B cell (primary cell): ENCODE measurements at regions not wholly inside any gene's neighbourhood (a gene's known extent, or its start where the extent isn't known, plus 50 kb on each side); places are given as distances from the start of the nearest gene placed in this dataset.
A peak's percentile ranks its signal among the peaks of the same experiment; 100 is the strongest.

Source experiments
- ATAC-seq: fragments of 200-7000 bp; cut with Tn5 transposase; one replicate; pipeline ENCODE4 v1.10.0; 2021; ENCODE audit warnings: low read depth, mild to moderate bottlenecking, moderate number of reproducible peaks, moderate library complexity
- CTCF ChIA-PET: fragments of 350-600 bp; sonication (Branson Sonifier 250); formaldehyde crosslinking; loops from one replicate; lab custom pipeline; 2021; ENCODE audit warnings: antibody characterized with exemption, inconsistent platforms; lab: Charles Lee
- POLR2A ChIA-PET: fragments of 350-600 bp; sonication (Branson Sonifier 250); formaldehyde crosslinking; loops from one replicate; lab custom pipeline; 2021; ENCODE audit warnings: antibody characterized with exemption; lab: Charles Lee
- DNase-seq: peaks from one replicate; pipeline ENCODE4 v3.0.0; 2013
- H2AFZ ChIP-seq: 2 replicates; pipeline ENCODE4 v1.6.1; 2012; ENCODE audit warnings: mild to moderate bottlenecking, low read depth, low read length; ENCODE audit not compliant: insufficient read depth, poor library complexity, severe bottlenecking
- H3K27ac ChIP-seq, 2 donors: 1 replicate in 1 of 2; 2 replicates in 1 of 2; pipeline ENCODE4 v1.5.1; 2012 to 2013; ENCODE audit warnings: low read length in 2 of 2, mild to moderate bottlenecking in 2 of 2, moderate library complexity in 1 of 2
- H3K27me3 ChIP-seq, 4 experiments: fragments of 200-600 bp in 1 of 4; sonication (generic) in 1 of 4; replicated peaks in 1 of 4; 1 replicate in 2 of 4; 2 replicates in 2 of 4; pipeline versions ENCODE4 v1.6.1 to v1.7.0; 2013 to 2016; ENCODE audit warnings: low read length in 3 of 4, mild to moderate bottlenecking in 2 of 4, mixed read lengths in 1 of 4, moderate library complexity in 1 of 4; ENCODE audit not compliant: insufficient read depth in 4 of 4, control insufficient read depth in 3 of 4; ENCODE audit errors: control extremely low read depth in 1 of 4
- H3K36me3 ChIP-seq, 2 experiments: replicated peaks in 1 of 2; 1 replicate in 1 of 2; 2 replicates in 1 of 2; pipeline versions ENCODE4 v1.6.1 to v1.7.1; 2013; ENCODE audit warnings: low read length in 1 of 2; ENCODE audit not compliant: insufficient read depth in 2 of 2, control insufficient read depth in 1 of 2; ENCODE audit errors: control extremely low read depth in 1 of 2, extremely low read depth in 1 of 2
- H3K4me1 ChIP-seq, 2 donors: fragments of 200-600 bp in 1 of 2; sonication (generic) in 1 of 2; 1 replicate in 1 of 2; 2 replicates in 1 of 2; pipeline versions ENCODE4 v1.5.1 to v1.6.1; 2013 to 2017; ENCODE audit warnings: low read length in 2 of 2; ENCODE audit not compliant: control insufficient read depth in 2 of 2, insufficient read depth in 2 of 2
- H3K4me2 ChIP-seq: replicated peaks from 2 replicates; pipeline ENCODE3; 2012; ENCODE audit warnings: mild to moderate bottlenecking, low read depth, low read length; ENCODE audit not compliant: poor library complexity, severe bottlenecking
- H3K4me3 ChIP-seq, 5 experiments: fragments of 200-600 bp in 1 of 5; sonication (generic) in 1 of 5; 1 replicate in 3 of 5; 2 replicates in 2 of 5; pipeline versions ENCODE4 v1.5.1 to v1.7.0; 2011 to 2016; ENCODE audit warnings: low read length in 4 of 5, mild to moderate bottlenecking in 4 of 5, low read depth in 2 of 5, control low read depth in 1 of 5, moderate library complexity in 1 of 5; ENCODE audit not compliant: insufficient read depth in 1 of 5; ENCODE audit errors: control extremely low read depth in 1 of 5, extremely low read depth in 1 of 5
- H3K79me2 ChIP-seq: fragments of 200-600 bp; sonication (generic); one replicate; pipeline ENCODE4 v1.6.0; 2016; ENCODE audit warnings: low read length; ENCODE audit not compliant: control insufficient read depth, insufficient read depth
- H3K9ac ChIP-seq: fragments of 200-600 bp; sonication (generic); 2 replicates; pipeline ENCODE4 v1.6.1; 2017; ENCODE audit warnings: mild to moderate bottlenecking, low read length, moderate library complexity
- H3K9me3 ChIP-seq, 3 donors: one replicate each; pipeline versions ENCODE4 v1.6.1 to v1.7.1; 2013; ENCODE audit warnings: low read length in 2 of 3; ENCODE audit not compliant: control insufficient read depth in 2 of 3, insufficient read depth in 1 of 3; ENCODE audit errors: control extremely low read depth in 1 of 3
- H4K20me1 ChIP-seq: 2 replicates; pipeline ENCODE4 v1.6.0; 2012; ENCODE audit warnings: mild to moderate bottlenecking, low read length; ENCODE audit not compliant: insufficient read depth, control insufficient read depth, poor library complexity, severe bottlenecking
- H3K27ac Mint-ChIP-seq: one replicate; pipeline ENCODE4 v1.8.0; 2021; ENCODE audit warnings: mixed read lengths
- H3K27me3 Mint-ChIP-seq: one replicate; pipeline ENCODE4 v1.8.0; 2021; ENCODE audit warnings: mixed read lengths
- H3K4me1 Mint-ChIP-seq: one replicate; pipeline ENCODE4 v1.8.0; 2021; ENCODE audit warnings: mixed read lengths
- H3K4me3 Mint-ChIP-seq: one replicate; pipeline ENCODE4 v1.8.0; 2021; ENCODE audit warnings: mixed read lengths
- H3K9me3 Mint-ChIP-seq: one replicate; pipeline ENCODE4 v1.8.0; 2022; ENCODE audit warnings: mixed read lengths; ENCODE audit not compliant: insufficient read depth
- CTCF ChIP-seq: fragments of 200-600 bp; IDR thresholded peaks from one replicate; pipeline ENCODE4 v1.8.0; 2022; ENCODE audit warnings: antibody characterized with exemption, mild to moderate bottlenecking
- EZH2 ChIP-seq: IDR thresholded peaks from 2 replicates; pipeline ENCODE4 v1.6.1; 2012; ENCODE audit warnings: borderline replicate concordance, low read depth, mild to moderate bottlenecking, moderate library complexity, low read length; ENCODE audit not compliant: insufficient read depth, poor library complexity, severe bottlenecking
- WGBS: methylation state at CpG from one replicate; pipeline ENCODE4 v1.1.5; 2013; ENCODE audit warnings: missing lambda C conversion rate; ENCODE audit not compliant: insufficient coverage; 5-methylcytosine and 5-hydroxymethylcytosine counted together
- intact Hi-C: fragments of 100-400 bp; cut with micrococcal nuclease; formaldehyde crosslinking; loops from one replicate; pipeline ENCODE4 v1.10.0; 2022

- Histone ChIP-seq H3K79me2 (peaks cover 5% of the 10 kb centered on the region), H4K20me1 (no peaks in the 10 kb centered on the region), H3K27ac (peak overlapping the region; percentile 98), H3K27me3 (no peaks in the 10 kb centered on the region), H3K4me1 (peaks cover 70 to 79% of the 10 kb centered on the region in 2 donors), H3K9me3 (peaks cover 0 to 4% (median 0%) of the 10 kb centered on the region in 3 donors), H2AFZ (no peak overlapping the region), H3K36me3 (no peaks in the 10 kb centered on the region), H3K9ac (peak overlapping the region; percentile 48), H3K4me3 (peak overlapping the region in 3 of 5 experiments; percentile 2 to 48 (median 6)), H3K4me2 (peak overlapping the region; percentile 62)
- peak overlapping the region; percentile 87 for H3K27ac Mint-ChIP-seq
- peak overlapping the region; percentile 73 for H3K4me3 Mint-ChIP-seq
- intact Hi-C loops, result loop anchor here (1.0 kb wide), 7 partner anchors 16 to 254 kb away; partner anchors contain the start of gene DARS1
- no peaks in the 10 kb centered on the region for H3K27me3 Mint-ChIP-seq
- ATAC-seq, result peak; percentile 66
- ChIA-PET POLR2A (interaction anchor here (0.5 to 13.4 kb wide), 28 partner anchors 9 to 292 kb away, joined by 3 to 224 read pairs (median 7); partner anchors contain the start of gene CXCR4), CTCF (interaction anchor here (0.8 to 8.7 kb wide), 23 partner anchors 8 to 325 kb away, joined by 3 to 169 read pairs (median 8); partner anchors contain the start of gene CXCR4)
- H3K4me1 Mint-ChIP-seq, result peaks cover 88% of the 10 kb centered on the region
- no peaks in the 10 kb centered on the region for H3K9me3 Mint-ChIP-seq
- 0% methylated on average over 1 of the region's 3 CpGs for WGBS
- TF ChIP-seq EZH2 (no peak), CTCF (no peak)
- DNase-seq, result no peak
Observed at GRCh38 chr2:136239079-136239685, 121.2 kb upstream of the CXCR4 start.
